ENCODE measurements at regions not wholly inside any gene's neighbourhood (a gene's known extent, or its start where the extent isn't known, plus 50 kb on each side); places are given as distances from the start of the nearest gene placed in this dataset.
"Not testable (repeated sequence)": the region's sequence is repeated elsewhere in the genome, so short reads cannot be mapped to it uniquely, and the experiment has no call there.

DNA sequence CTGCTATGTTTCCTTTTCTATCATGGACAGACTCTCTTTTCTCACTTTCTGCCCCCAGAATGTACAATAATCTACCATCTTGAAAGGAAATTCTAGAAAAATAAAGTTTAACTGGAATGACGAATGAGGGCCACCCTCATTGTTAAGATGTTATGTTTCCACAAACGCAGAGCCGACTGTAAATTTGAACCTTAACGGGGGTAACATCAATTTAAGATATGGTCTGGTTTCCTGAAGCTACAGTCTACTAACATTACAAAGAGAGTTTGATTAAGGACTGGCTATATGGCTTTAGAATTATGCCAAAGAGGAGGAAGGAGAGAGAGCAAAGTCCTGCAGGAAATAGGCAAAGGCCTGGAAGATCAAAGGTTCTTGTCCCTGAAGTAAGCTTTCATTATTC, 227.2 kb downstream of the USP46 start:
- no peak overlapping the region for H3K4me2 ChIP-seq
- no peak overlapping the region for H3K27ac ChIP-seq
- no peak overlapping the region for H2AFZ ChIP-seq
- TF ChIP-seq, protein P1, sequence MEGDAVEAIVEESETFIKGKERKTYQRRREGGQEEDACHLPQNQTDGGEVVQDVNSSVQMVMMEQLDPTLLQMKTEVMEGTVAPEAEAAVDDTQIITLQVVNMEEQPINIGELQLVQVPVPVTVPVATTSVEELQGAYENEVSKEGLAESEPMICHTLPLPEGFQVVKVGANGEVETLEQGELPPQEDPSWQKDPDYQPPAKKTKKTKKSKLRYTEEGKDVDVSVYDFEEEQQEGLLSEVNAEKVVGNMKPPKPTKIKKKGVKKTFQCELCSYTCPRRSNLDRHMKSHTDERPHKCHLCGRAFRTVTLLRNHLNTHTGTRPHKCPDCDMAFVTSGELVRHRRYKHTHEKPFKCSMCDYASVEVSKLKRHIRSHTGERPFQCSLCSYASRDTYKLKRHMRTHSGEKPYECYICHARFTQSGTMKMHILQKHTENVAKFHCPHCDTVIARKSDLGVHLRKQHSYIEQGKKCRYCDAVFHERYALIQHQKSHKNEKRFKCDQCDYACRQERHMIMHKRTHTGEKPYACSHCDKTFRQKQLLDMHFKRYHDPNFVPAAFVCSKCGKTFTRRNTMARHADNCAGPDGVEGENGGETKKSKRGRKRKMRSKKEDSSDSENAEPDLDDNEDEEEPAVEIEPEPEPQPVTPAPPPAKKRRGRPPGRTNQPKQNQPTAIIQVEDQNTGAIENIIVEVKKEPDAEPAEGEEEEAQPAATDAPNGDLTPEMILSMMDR (conservative IDR thresholded peaks at IDR 0.05), result no peak
- no peak for TF ChIP-seq EZH2 (IDR thresholded peaks at IDR 0.05; ENCODE audit: low read depth)
- no peaks in the 10 kb centered on the region for H3K9me2 ChIP-seq (ENCODE audit: insufficient read depth)
- no peaks in the 10 kb centered on the region for H3K36me3 ChIP-seq (ENCODE audit: low read depth)
- no peak overlapping the region for H3K4me3 ChIP-seq
- no peaks in the 10 kb centered on the region for H3K9me3 ChIP-seq (ENCODE audit: insufficient read depth, low read depth)
- no peaks in the 10 kb centered on the region for H3K4me1 ChIP-seq (replicated peaks; ENCODE audit: insufficient read depth)
- BruUV-seq (replicated peaks), result no TSS peak
- peaks cover 9% of the 10 kb centered on the region; the same call in 1 of the 2 replicates for H3K27me3 ChIP-seq (ENCODE audit: insufficient read depth, low read depth)
- ChIA-PET CTCF (no interaction called here), POLR2A (ENCODE audit: unreplicated experiment) (no interaction called here)
- H3K79me2 ChIP-seq (ENCODE audit: low read depth), result no peaks in the 10 kb centered on the region
- H3F3A ChIP-seq (ENCODE audit: insufficient read depth, low read depth), result no peaks in the 10 kb centered on the region
- no peaks in the 10 kb centered on the region for H4K20me1 ChIP-seq (ENCODE audit: insufficient read depth)
- intact Hi-C loops (cut with micrococcal nuclease; ENCODE audit: unreplicated experiment), result no loop called here
- DNase-seq, result no peak

DNA sequence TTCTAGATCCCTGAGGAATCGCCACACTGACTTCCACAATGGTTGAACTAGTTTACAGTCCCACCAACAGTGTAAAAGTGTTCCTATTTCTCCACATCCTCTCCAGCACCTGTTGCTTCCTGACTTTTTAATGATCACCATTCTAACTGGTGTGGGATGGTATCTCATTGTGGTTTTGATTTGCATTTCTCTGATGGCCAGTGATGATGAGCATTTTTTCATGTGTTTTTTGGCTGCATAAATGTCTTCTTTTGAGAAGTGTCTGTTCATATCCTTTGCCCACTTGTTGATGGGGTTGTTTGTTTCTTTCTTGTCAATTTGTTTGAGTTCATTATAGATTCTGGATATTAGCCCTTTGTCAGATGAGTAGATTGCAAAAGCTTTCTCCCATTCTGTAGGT, 216.6 kb downstream of the USP46 start:
- H3K4me1 ChIP-seq (replicated peaks; ENCODE audit: insufficient read depth); H4K20me1 ChIP-seq (ENCODE audit: insufficient read depth); CTCF ChIA-PET; H3K9me3 ChIP-seq (ENCODE audit: insufficient read depth, low read depth); H3K79me2 ChIP-seq (ENCODE audit: low read depth); H3K4me2 ChIP-seq; POLR2A ChIA-PET (ENCODE audit: unreplicated experiment); BruUV-seq (replicated peaks); H3K4me3 ChIP-seq; DNase-seq; H3K27me3 ChIP-seq (ENCODE audit: insufficient read depth, low read depth); H3F3A ChIP-seq (ENCODE audit: insufficient read depth, low read depth); H3K27ac ChIP-seq; H3K36me3 ChIP-seq (ENCODE audit: low read depth); intact Hi-C loops (cut with micrococcal nuclease; ENCODE audit: unreplicated experiment); H3K9me2 ChIP-seq (ENCODE audit: insufficient read depth); H2AFZ ChIP-seq: not testable (repeated sequence)

DNA sequence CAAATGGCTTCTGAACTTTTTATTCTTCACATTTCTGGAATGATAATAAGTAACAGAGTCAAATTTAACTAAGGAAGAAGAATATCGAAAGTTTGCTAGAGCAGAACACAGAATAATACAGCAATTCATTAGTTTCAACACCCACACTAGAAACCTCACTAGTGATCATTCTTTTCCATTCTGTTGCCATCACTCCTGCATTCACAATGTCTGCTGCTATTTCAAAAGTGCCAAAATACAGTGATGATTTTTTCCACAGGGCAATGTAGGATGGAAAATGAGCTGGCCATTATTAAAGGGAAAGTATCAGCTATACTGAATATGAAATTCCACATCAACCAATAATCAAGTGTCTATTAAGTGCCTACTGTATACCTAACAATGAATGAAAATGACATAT, 186.7 kb downstream of the USP46 start:
- no TSS peak for BruUV-seq (replicated peaks)
- H3K9me2 ChIP-seq (ENCODE audit: insufficient read depth), result no peaks in the 10 kb centered on the region
- H3K4me2 ChIP-seq, result no peak overlapping the region
- H3K4me1 ChIP-seq (replicated peaks; ENCODE audit: insufficient read depth), result no peaks in the 10 kb centered on the region
- H3K9me3 ChIP-seq (ENCODE audit: insufficient read depth, low read depth), result no peaks in the 10 kb centered on the region
- H3K27ac ChIP-seq, result no peak overlapping the region
- H4K20me1 ChIP-seq (ENCODE audit: insufficient read depth), result no peaks in the 10 kb centered on the region
- ChIA-PET POLR2A (ENCODE audit: unreplicated experiment) (no interaction called here), CTCF (no interaction called here)
- no peaks in the 10 kb centered on the region for H3F3A ChIP-seq (ENCODE audit: insufficient read depth, low read depth)
- H3K79me2 ChIP-seq (ENCODE audit: low read depth), result no peaks in the 10 kb centered on the region
- no peaks in the 10 kb centered on the region for H3K36me3 ChIP-seq (ENCODE audit: low read depth)
- peaks cover 26% of the 10 kb centered on the region for H3K27me3 ChIP-seq (ENCODE audit: insufficient read depth, low read depth)
- intact Hi-C loops (cut with micrococcal nuclease; ENCODE audit: unreplicated experiment), result no loop called here
- no peak overlapping the region for H3K4me3 ChIP-seq
- H2AFZ ChIP-seq, result no peak overlapping the region
- TF ChIP-seq, protein P1 (conservative IDR thresholded peaks at IDR 0.05), result no peak
- TF ChIP-seq EZH2 (IDR thresholded peaks at IDR 0.05; ENCODE audit: low read depth), result no peak
- DNase-seq, result no peak

DNA sequence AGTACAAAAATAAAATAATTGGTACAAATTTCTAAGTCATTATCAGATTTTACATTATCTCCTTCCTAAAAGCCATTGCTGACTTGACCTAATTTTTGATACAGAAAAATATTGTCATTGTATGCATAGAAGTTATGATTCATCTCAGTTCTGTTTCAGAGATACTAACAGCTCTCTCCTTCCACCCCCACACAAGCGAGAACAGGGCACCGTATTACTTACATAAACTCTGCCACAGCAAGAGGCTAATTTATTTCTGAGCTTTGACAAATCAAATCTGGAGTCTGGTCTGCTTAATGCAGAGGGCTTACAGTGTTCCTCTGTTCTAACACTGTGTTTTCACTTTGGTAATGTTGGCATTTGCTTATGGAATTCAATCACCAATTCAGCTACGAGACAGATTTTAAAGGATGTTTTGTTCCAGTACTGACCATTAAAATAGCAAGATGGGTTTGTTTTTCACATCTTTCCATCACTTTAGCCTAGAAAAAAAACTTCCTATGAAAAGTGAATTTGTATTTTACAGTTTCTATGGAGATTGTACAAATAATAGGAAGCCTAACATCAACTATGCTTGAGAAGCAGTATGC, 181.8 kb downstream of the USP46 start:
- no TSS peak for BruUV-seq (replicated peaks)
- H3K4me1 ChIP-seq (replicated peaks; ENCODE audit: insufficient read depth), result no peaks in the 10 kb centered on the region
- no peak overlapping the region for H2AFZ ChIP-seq
- no peak overlapping the region for H3K27ac ChIP-seq
- no peaks in the 10 kb centered on the region for H3K36me3 ChIP-seq (ENCODE audit: low read depth)
- H3K79me2 ChIP-seq (ENCODE audit: low read depth), result no peaks in the 10 kb centered on the region
- intact Hi-C loops (cut with micrococcal nuclease; ENCODE audit: unreplicated experiment), result no loop called here
- CTCF ChIA-PET, result no interaction called here
- no peak for TF ChIP-seq EZH2 (IDR thresholded peaks at IDR 0.05; ENCODE audit: low read depth)
- TF ChIP-seq, protein P1 (conservative IDR thresholded peaks at IDR 0.05), result no peak
- no peaks in the 10 kb centered on the region for H3F3A ChIP-seq (ENCODE audit: insufficient read depth, low read depth)
- peaks cover 8% of the 10 kb centered on the region; the same call in 1 of the 2 replicates for H3K27me3 ChIP-seq (ENCODE audit: insufficient read depth, low read depth)
- H4K20me1 ChIP-seq (ENCODE audit: insufficient read depth), result no peaks in the 10 kb centered on the region
- H3K9me3 ChIP-seq (ENCODE audit: insufficient read depth, low read depth), result no peaks in the 10 kb centered on the region
- H3K4me3 ChIP-seq, result no peak overlapping the region
- DNase-seq, result no peak
- H3K4me2 ChIP-seq, result no peak overlapping the region
- POLR2A ChIA-PET (ENCODE audit: unreplicated experiment), result no interaction called here
- H3K9me2 ChIP-seq (ENCODE audit: insufficient read depth), result no peaks in the 10 kb centered on the region

Measured in PC-9 (cell line).